GM10248 (cell line): ENCODE measurements at regions not wholly inside any gene's neighbourhood (a gene's known extent, or its start where the extent isn't known, plus 50 kb on each side); places are given as distances from the start of the nearest gene placed in this dataset.

Experiments
- CTCF ChIA-PET: fragments of 300-600 bp; sonication (Branson Sonifier 250); formaldehyde crosslinking; extraction: SDS; loops from one replicate; lab custom pipeline; 2021; ENCODE audit warnings: antibody characterized with exemption; lab: Yijun Ruan, JAX
- POLR2A ChIA-PET: fragments of 350-650 bp; sonication (Branson Sonifier 250); formaldehyde crosslinking; extraction: SDS; loops from one replicate; lab custom pipeline; 2020; ENCODE audit warnings: antibody characterized with exemption; lab: Yijun Ruan, JAX
- DNase-seq: peaks from one replicate; pipeline ENCODE4 v3.0.0; 2012; ENCODE audit errors: extremely low spot score
- TF ChIP-seq, protein P1 (sequence below): IDR thresholded peaks from 2 replicates; pipeline ENCODE4 v1.5.1; 2012; ENCODE audit warnings: mild to moderate bottlenecking, low read depth; ENCODE audit errors: extremely low read depth, missing control alignments, control extremely low read depth

DNA sequence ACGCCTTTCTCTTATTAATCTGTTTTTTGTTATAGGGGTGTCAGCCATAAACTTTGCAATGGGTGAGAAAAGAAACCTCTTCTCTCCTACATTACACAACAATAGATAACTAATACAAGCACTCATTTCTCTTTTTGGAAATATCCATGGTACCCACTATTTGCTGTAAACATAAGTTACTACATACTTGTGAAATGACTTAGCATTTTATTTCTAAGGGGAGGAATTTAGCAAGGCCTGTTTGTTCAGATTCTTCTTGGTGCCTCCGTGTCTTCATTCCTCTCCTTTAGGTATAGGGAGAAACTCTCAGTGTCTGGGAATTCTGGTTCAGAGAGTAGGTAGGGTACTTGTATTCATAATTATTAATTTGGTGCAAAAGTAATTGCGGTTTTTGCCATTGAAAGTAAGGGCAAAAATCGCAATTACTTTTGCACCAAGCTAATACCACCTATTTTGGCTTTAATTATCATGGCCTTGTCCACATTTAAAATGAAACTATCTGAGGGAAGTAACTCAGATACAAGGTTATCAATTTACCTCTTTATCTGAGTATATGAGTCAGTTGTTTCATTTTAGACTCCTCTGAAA, 134.8 kb downstream of the MREG start:
- POLR2A ChIA-PET, result no interaction called here
- no peak for DNase-seq
- CTCF ChIA-PET, result no interaction called here
- TF ChIP-seq, protein P1, sequence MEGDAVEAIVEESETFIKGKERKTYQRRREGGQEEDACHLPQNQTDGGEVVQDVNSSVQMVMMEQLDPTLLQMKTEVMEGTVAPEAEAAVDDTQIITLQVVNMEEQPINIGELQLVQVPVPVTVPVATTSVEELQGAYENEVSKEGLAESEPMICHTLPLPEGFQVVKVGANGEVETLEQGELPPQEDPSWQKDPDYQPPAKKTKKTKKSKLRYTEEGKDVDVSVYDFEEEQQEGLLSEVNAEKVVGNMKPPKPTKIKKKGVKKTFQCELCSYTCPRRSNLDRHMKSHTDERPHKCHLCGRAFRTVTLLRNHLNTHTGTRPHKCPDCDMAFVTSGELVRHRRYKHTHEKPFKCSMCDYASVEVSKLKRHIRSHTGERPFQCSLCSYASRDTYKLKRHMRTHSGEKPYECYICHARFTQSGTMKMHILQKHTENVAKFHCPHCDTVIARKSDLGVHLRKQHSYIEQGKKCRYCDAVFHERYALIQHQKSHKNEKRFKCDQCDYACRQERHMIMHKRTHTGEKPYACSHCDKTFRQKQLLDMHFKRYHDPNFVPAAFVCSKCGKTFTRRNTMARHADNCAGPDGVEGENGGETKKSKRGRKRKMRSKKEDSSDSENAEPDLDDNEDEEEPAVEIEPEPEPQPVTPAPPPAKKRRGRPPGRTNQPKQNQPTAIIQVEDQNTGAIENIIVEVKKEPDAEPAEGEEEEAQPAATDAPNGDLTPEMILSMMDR, result no peak

DNA sequence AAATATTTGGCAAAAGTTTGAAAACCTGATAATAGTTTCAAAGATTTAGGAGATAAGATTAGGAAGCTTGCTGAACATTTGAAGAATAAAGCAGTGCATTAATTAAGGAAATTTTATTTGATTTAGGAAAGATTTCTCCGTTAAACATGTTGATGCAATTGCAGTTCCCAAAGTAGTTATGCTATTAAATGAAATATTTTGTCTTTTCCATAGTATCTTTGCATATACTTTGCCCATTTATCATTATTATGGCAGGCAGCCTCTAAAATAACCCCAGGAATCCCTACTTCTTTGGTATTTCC, 136.5 kb downstream of the MREG start:
- CTCF ChIA-PET, result interaction anchor here (0.7 to 1.3 kb wide), 4 partner anchors 10 to 56 kb away, joined by 3 to 4 read pairs (median 3); no protein-coding TSS in a partner anchor
- POLR2A ChIA-PET, result no interaction called here

DNA sequence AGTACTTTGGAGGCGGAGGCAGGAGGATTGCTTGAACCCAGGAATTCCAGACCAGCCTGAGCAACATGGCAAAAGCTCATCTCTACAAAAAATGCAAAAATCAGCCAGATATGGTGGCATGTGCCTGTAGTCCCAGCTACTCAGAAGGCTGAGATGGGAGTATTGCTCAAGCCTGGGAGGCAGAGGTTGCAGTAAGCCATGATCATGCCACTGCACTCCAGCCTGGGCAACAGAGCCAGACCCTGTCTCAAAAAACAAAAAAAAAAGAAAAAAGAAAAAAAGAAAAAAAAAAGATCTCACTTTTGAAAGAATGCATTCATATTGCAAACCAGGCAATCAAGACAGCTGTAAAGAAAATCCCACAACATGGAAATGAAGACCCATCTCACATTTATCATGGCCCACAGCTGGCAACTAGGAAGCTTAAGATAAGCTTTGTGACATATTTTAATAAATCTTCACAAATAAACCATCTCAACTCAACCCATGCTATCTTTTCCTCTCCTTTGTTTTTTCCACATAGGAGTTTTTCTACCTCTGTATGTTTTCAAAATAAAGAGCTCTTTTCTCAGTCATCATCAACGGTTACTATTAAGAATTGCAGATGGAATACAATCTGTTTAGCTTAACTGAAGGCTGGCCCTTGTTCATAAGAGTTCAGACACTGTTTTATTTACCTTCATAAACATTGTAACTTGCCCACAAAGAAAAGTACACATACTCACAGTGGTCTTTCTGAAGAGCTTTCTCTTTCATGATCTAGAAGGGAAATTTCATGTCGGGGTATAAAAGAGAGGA, 137.0 kb downstream of the MREG start:
- DNase-seq, result no peak
- ChIA-PET POLR2A (no interaction called here), CTCF (interaction anchor here (0.7 to 1.3 kb wide), 6 partner anchors 9 to 56 kb away, joined by 3 to 4 read pairs (median 3); no protein-coding TSS in a partner anchor)
- TF ChIP-seq, protein P1, result no peak

More for the DNA sequence above, 136.5 kb downstream of the MREG start:
- no peak for DNase-seq
- TF ChIP-seq, protein P1, result no peak

DNA sequence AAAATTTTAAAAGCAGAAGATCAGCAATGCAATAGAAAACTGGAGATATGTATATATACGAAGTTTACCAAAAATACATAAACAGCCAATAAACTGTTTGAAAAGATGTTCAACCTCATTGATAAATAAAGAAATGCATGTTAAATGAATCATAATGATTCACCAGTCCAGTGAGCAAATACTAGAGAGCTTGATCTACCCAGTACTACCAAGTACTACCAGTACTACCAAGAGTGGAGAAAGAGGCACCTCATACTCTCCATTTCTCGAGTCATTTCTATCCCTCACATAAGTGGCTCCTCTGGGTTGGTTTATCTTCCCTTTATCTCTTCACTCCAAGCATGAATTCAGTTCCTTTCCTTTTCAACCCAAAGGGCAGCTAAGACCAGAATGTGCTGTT, 138.9 kb downstream of the MREG start:
- POLR2A ChIA-PET, result no interaction called here
- no peak for DNase-seq
- TF ChIP-seq, protein P1, result no peak
- CTCF ChIA-PET, result interaction anchor here (1.0 to 1.5 kb wide), 4 partner anchors 19 to 57 kb away, joined by 3 to 4 read pairs (median 3); no protein-coding TSS in a partner anchor

DNA sequence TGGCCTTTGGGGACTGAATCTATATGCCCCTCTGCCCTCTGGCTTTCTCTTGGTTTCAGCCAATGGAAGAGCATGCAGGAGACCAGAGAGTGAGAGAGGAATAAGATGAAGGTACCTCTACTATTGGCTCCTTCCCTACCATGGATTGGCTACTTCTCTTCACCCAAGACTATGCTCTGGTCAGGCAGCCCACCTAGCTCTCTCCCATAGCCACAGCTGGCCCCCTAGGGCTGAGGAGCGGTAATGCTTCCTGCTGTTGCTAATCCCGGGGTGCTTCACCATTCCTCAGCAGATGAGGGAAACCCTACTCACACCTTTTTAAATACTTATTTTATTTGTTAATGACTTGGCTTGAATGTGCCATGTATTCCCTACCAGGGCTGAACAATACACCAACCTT, 142.4 kb downstream of the MREG start:
- CTCF ChIA-PET, result interaction anchor here (1.1 to 4.0 kb wide), 3 partner anchors 10 to 57 kb away, joined by 3 to 19 read pairs (median 7); no protein-coding TSS in a partner anchor
- TF ChIP-seq, protein P1, result peak; percentile 25
- POLR2A ChIA-PET, result no interaction called here
- no peak for DNase-seq

DNA sequence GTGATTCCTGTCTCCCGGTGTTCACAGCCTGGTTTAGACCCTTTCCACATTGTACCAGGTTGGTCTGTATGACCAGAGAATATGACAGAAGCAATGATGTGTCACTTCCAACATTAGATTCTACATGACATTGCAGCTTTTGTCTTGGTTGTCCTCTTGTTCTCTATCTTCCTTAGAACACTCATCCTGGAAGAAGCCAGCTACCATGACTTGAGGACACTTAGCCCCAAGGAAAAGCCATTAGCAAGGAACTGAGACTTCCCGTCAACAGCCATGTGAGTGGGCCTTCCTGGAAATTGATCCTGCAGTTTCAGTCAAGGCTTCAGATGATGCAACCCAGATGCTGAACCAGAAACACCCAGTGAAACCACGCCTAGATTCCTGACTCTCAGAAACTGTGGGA, 143.3 kb downstream of the MREG start:
- no peak for DNase-seq
- POLR2A ChIA-PET, result no interaction called here

More for the DNA sequence above, 143.3 kb downstream of the MREG start:
- TF ChIP-seq, protein P1, result no peak
- CTCF ChIA-PET, result interaction anchor here (2.7 to 4.0 kb wide), 2 partner anchors 11 to 18 kb away, joined by 7 to 19 read pairs; no protein-coding TSS in a partner anchor
